ENCODE measurements at regions not wholly inside any gene's neighbourhood (a gene's known extent, or its start where the extent isn't known, plus 50 kb on each side); places are given as distances from the start of the nearest gene placed in this dataset.

DNA sequence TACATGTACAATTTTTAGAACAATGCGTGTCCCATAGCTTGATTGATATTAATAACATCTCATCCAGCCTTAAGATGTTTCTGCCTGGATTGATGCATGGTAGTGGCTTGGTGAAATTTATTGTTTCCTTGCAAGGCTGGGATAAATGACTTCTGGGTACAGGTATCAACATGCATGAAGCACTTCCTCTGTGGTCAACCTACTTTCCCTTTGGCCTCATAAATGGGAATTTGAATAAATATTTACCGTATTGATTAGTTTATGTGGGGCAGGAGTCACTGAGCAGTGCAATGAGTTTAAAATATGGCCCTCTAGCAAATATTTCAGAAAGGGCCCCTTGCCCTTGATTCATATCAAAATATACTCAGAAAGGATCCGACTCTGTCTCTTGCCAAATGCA is 83.9 kb upstream of the KCNE2 start:
- TF ChIP-seq TCF7L2 (IDR thresholded peaks at IDR 0.05; ENCODE audit: low read depth, low read length) (no peak), CTCF (IDR thresholded peaks at IDR 0.05) (no peak), SIN3A (IDR thresholded peaks at IDR 0.05; ENCODE audit: borderline replicate concordance, insufficient read depth, low read depth, low read length) (no peak), POLR2AphosphoS5 (IDR thresholded peaks at IDR 0.05; ENCODE audit: low read depth, low read length) (no peak), REST (IDR thresholded peaks at IDR 0.05; ENCODE audit: insufficient read depth in 1 of 2, low read depth in 2 of 2, low read length in 1 of 2) (no peak)

Data from Panc1 (cell line).